ENCODE measurements at regions not wholly inside any gene's neighbourhood (a gene's known extent, or its start where the extent isn't known, plus 50 kb on each side); places are given as distances from the start of the nearest gene placed in this dataset.
"Not testable (repeated sequence)": the region's sequence is repeated elsewhere in the genome, so short reads cannot be mapped to it uniquely, and the experiment has no call there.

GRCh38 chr4:59518005-59518823 lies 1681.9 kb upstream of the ADGRL3 start:
- DNase-seq: no peak

GRCh38 chr4:59525885-59526284 lies 1674.2 kb upstream of the ADGRL3 start:
- DNase-seq: no peak

GRCh38 chr4:59535541-59535940 lies 1664.6 kb upstream of the ADGRL3 start:
- no peak for DNase-seq

GRCh38 chr4:59536428-59536827 lies 1663.7 kb upstream of the ADGRL3 start:
- DNase-seq: no peak

- DNase-seq: no peak
Observed at GRCh38 chr4:59537246-59537886, 1662.8 kb upstream of the ADGRL3 start.

GRCh38 chr4:59539401-59539800 lies 1660.7 kb upstream of the ADGRL3 start:
- DNase-seq: no peak

GRCh38 chr4:59540311-59540710 lies 1659.8 kb upstream of the ADGRL3 start:
- DNase-seq: no peak

- DNase-seq: no peak
Observed at GRCh38 chr4:59553063-59553720, 1646.9 kb upstream of the ADGRL3 start.

GRCh38 chr4:59553721-59554091 lies 1646.4 kb upstream of the ADGRL3 start:
- DNase-seq: no peak

GRCh38 chr4:59556191-59556590 lies 1643.9 kb upstream of the ADGRL3 start:
- DNase-seq: not testable (repeated sequence)

- DNase-seq: not testable (repeated sequence)
Observed at GRCh38 chr4:59560141-59560648, 1639.9 kb upstream of the ADGRL3 start.

GRCh38 chr4:59565836-59566235 lies 1634.3 kb upstream of the ADGRL3 start:
- no peak for DNase-seq

GRCh38 chr4:59570860-59571476 lies 1629.2 kb upstream of the ADGRL3 start:
- no peak for DNase-seq

- DNase-seq: no peak
Observed at GRCh38 chr4:59571805-59572430, 1628.2 kb upstream of the ADGRL3 start.

- no peak for DNase-seq
Observed at GRCh38 chr4:59583845-59584568, 1616.1 kb upstream of the ADGRL3 start.

- DNase-seq: no peak
Observed at GRCh38 chr4:59597536-59598329, 1602.4 kb upstream of the ADGRL3 start.

- no peak for DNase-seq
Observed at GRCh38 chr4:59598330-59598618, 1601.9 kb upstream of the ADGRL3 start.

- no peak for DNase-seq
Observed at GRCh38 chr4:59608466-59608865, 1591.7 kb upstream of the ADGRL3 start.

GRCh38 chr4:59612235-59612634 lies 1587.9 kb upstream of the ADGRL3 start:
- no peak for DNase-seq

- no peak for DNase-seq
Observed at GRCh38 chr4:59615316-59615715, 1584.8 kb upstream of the ADGRL3 start.

GRCh38 chr4:59629348-59629747 lies 1570.8 kb upstream of the ADGRL3 start:
- no peak for DNase-seq

- DNase-seq: no peak
Observed at GRCh38 chr4:59630235-59630634, 1569.9 kb upstream of the ADGRL3 start.

All from NCI-H1417 treated with DMSO at 0.1 percent for 48 hours (cell line).